Liver (tissue), 8 donors: ENCODE measurements at regions not wholly inside any gene's neighbourhood (a gene's known extent, or its start where the extent isn't known, plus 50 kb on each side); places are given as distances from the start of the nearest gene placed in this dataset.

Source experiments
- DNase-seq: peaks from one replicate; pipeline ENCODE4 v3.0.0-alpha.2; 2017; ENCODE audit warnings: low spot score
- H3K27ac ChIP-seq, 2 donors: one replicate each; pipeline ENCODE4 v1.7.0; 2013; ENCODE audit warnings: inconsistent platforms in 2 of 2, low read length in 2 of 2, control low read depth in 1 of 2, low read depth in 1 of 2, mild to moderate bottlenecking in 1 of 2
- H3K27me3 ChIP-seq, 4 donors: one replicate each; pipeline versions ENCODE4 v1.6.1 to v1.7.0; 2013; ENCODE audit warnings: low read length in 3 of 4, inconsistent platforms in 1 of 4, mild to moderate bottlenecking in 1 of 4, moderate library complexity in 1 of 4; ENCODE audit not compliant: control insufficient read depth in 4 of 4, insufficient read depth in 4 of 4
- H3K36me3 ChIP-seq, 4 donors: one replicate each; pipeline versions ENCODE4 v1.6.1 to v1.7.0; 2013; ENCODE audit warnings: low read length in 3 of 4, mild to moderate bottlenecking in 3 of 4, low read depth in 1 of 4, moderate library complexity in 1 of 4; ENCODE audit not compliant: control insufficient read depth in 4 of 4, insufficient read depth in 3 of 4
- H3K4me1 ChIP-seq, 4 donors: one replicate each; pipeline versions ENCODE4 v1.6.1 to v1.7.0; 2013; ENCODE audit warnings: low read length in 3 of 4, mild to moderate bottlenecking in 3 of 4, moderate library complexity in 1 of 4; ENCODE audit not compliant: control insufficient read depth in 4 of 4, insufficient read depth in 4 of 4
- H3K4me3 ChIP-seq, 3 donors: one replicate each; pipeline versions ENCODE4 v1.6.1 to v1.7.0; 2013; ENCODE audit warnings: low read length in 3 of 3, control low read depth in 1 of 3, low read depth in 1 of 3, mild to moderate bottlenecking in 1 of 3
- H3K9ac ChIP-seq, 2 donors: one replicate each; pipeline ENCODE4 v1.7.0; 2013; ENCODE audit warnings: low read length in 2 of 2, mild to moderate bottlenecking in 2 of 2, moderate library complexity in 2 of 2, control low read depth in 1 of 2, low read depth in 1 of 2
- H3K9me3 ChIP-seq, 4 donors: one replicate each; pipeline versions ENCODE4 v1.6.1 to v1.7.0; 2013; ENCODE audit warnings: low read length in 3 of 4; ENCODE audit not compliant: control insufficient read depth in 4 of 4
- EGR1 ChIP-seq, 2 donors: IDR thresholded peaks; 2 replicates each; pipeline ENCODE4 v1.6.1; 2016 to 2018; ENCODE audit warnings: antibody characterized with exemption in 2 of 2, low read depth in 2 of 2
- FOXA1 ChIP-seq: IDR thresholded peaks from 2 replicates; pipeline ENCODE4 v1.6.1; 2016; ENCODE audit warnings: antibody characterized with exemption
- FOXA2 ChIP-seq: IDR thresholded peaks from 2 replicates; pipeline ENCODE4 v1.6.1; 2016; ENCODE audit warnings: antibody characterized with exemption
- GABPA ChIP-seq, 2 donors: IDR thresholded peaks in 1 of 2; conservative IDR thresholded peaks in 1 of 2; 2 replicates each; pipeline ENCODE4 v1.6.1; 2016; ENCODE audit warnings: antibody characterized with exemption in 2 of 2, mild to moderate bottlenecking in 1 of 2, moderate library complexity in 1 of 2
- HNF4A ChIP-seq, 2 donors: conservative IDR thresholded peaks; 2 replicates each; pipeline ENCODE4 v1.6.1; 2016; ENCODE audit warnings: antibody characterized with exemption in 2 of 2, mild to moderate bottlenecking in 2 of 2
- HNF4G ChIP-seq: IDR thresholded peaks from 2 replicates; pipeline ENCODE4 v1.6.1; 2016; ENCODE audit warnings: antibody characterized with exemption
- JUND ChIP-seq, 2 donors: IDR thresholded peaks; 2 replicates each; pipeline ENCODE4 v1.6.1; 2016; ENCODE audit warnings: antibody characterized with exemption in 2 of 2
- NR2F2 ChIP-seq: IDR thresholded peaks from 2 replicates; pipeline ENCODE4 v1.6.1; 2016; ENCODE audit warnings: antibody characterized with exemption
- RAD21 ChIP-seq, 2 donors: IDR thresholded peaks; 2 replicates each; pipeline ENCODE4 v1.6.1; 2016; ENCODE audit warnings: antibody characterized with exemption in 2 of 2, mild to moderate bottlenecking in 2 of 2
- RXRA ChIP-seq, 2 donors: IDR thresholded peaks; 2 replicates each; pipeline ENCODE4 v1.6.1; 2017 to 2018; ENCODE audit warnings: antibody characterized with exemption in 2 of 2, mild to moderate bottlenecking in 1 of 2
- SP1 ChIP-seq: IDR thresholded peaks from 2 replicates; pipeline ENCODE4 v1.6.1; 2018; ENCODE audit warnings: antibody characterized with exemption, mild to moderate bottlenecking
- TAF1 ChIP-seq: conservative IDR thresholded peaks from 2 replicates; pipeline ENCODE4 v1.6.1; 2016; ENCODE audit warnings: antibody characterized with exemption, mild to moderate bottlenecking
- YY1 ChIP-seq: IDR thresholded peaks from 2 replicates; pipeline ENCODE4 v1.6.1; 2016; ENCODE audit warnings: antibody characterized with exemption, mild to moderate bottlenecking
- WGBS: extraction: QIAGEN DNeasy Blood & Tissue Kit; methylation state at CpG from one replicate; pipeline ENCODE4 v1.1.7; 2013; 5-methylcytosine and 5-hydroxymethylcytosine counted together
- TF ChIP-seq, protein P1 (sequence below): IDR thresholded peaks from 2 replicates; pipeline ENCODE4 v1.6.1; 2016; ENCODE audit warnings: antibody characterized with exemption
- TF ChIP-seq, protein P2 (sequence below): IDR thresholded peaks from 2 replicates; pipeline ENCODE4 v1.6.1; 2016; ENCODE audit warnings: antibody characterized with exemption, mild to moderate bottlenecking
- TF ChIP-seq, protein P3 (sequence below): fragments of 150-350 bp; IDR thresholded peaks from 2 replicates; pipeline ENCODE4 v1.5.1; 2017; ENCODE audit warnings: improper control_type of control experiment, low read depth, low read length; ENCODE audit not compliant: missing input control
- TF ChIP-seq, protein P4 (sequence below): IDR thresholded peaks from 2 replicates; pipeline ENCODE4 v1.6.1; 2016; ENCODE audit warnings: antibody characterized with exemption
- donor health status: healthy.
- donor health status: healthy.
- donor health status: healthy.
- donor health status: healthy.
- donor health status: healthy.

DNA sequence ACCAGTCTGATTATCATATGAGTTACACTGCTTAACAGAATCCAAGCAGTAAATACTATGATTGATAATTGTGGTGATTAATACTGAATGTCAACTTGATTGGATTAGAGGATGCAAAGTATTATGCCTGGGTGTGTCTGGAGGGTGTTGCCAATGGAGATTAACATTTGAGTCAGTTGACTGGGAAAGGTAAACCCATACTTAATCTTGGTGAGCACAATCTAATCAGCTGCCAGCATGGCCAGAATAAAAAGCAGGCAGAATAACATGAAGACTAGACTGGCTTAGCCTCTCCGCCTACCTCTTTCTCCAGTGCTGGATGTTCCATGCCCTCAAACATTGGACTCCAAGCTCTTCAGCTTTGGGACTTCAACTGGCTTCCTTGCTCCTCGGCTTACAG, 961.3 kb downstream of the ADGRL3 start:
- 69% methylated on average over 2 of the region's 2 CpGs for WGBS
- Histone ChIP-seq H3K27me3 (no peaks in the 10 kb centered on the region), H3K36me3 (no peaks in the 10 kb centered on the region), H3K9me3 (peaks cover 0 to 1% (median 0%) of the 10 kb centered on the region in 4 donors), H3K9ac (no peak overlapping the region), H3K27ac (no peak overlapping the region), H3K4me1 (no peaks in the 10 kb centered on the region), H3K4me3 (no peak overlapping the region)
- DNase-seq = no peak
- TF ChIP-seq FOXA1 (no peak), HNF4G (no peak), TAF1 (no peak), YY1 (no peak), JUND (IDR thresholded peaks at IDR 0.05) (no peak), HNF4A (conservative IDR thresholded peaks at IDR 0.05) (no peak), RXRA (IDR thresholded peaks at IDR 0.05) (no peak), GABPA (IDR thresholded peaks at IDR 0.05 in 1 of 2, conservative IDR thresholded peaks at IDR 0.05 in 1 of 2) (no peak), FOXA2 (no peak), RAD21 (IDR thresholded peaks at IDR 0.05) (no peak)
- TF ChIP-seq, protein P1, sequence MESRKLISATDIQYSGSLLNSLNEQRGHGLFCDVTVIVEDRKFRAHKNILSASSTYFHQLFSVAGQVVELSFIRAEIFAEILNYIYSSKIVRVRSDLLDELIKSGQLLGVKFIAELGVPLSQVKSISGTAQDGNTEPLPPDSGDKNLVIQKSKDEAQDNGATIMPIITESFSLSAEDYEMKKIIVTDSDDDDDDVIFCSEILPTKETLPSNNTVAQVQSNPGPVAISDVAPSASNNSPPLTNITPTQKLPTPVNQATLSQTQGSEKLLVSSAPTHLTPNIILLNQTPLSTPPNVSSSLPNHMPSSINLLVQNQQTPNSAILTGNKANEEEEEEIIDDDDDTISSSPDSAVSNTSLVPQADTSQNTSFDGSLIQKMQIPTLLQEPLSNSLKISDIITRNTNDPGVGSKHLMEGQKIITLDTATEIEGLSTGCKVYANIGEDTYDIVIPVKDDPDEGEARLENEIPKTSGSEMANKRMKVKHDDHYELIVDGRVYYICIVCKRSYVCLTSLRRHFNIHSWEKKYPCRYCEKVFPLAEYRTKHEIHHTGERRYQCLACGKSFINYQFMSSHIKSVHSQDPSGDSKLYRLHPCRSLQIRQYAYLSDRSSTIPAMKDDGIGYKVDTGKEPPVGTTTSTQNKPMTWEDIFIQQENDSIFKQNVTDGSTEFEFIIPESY = no peak
- TF ChIP-seq, protein P2, sequence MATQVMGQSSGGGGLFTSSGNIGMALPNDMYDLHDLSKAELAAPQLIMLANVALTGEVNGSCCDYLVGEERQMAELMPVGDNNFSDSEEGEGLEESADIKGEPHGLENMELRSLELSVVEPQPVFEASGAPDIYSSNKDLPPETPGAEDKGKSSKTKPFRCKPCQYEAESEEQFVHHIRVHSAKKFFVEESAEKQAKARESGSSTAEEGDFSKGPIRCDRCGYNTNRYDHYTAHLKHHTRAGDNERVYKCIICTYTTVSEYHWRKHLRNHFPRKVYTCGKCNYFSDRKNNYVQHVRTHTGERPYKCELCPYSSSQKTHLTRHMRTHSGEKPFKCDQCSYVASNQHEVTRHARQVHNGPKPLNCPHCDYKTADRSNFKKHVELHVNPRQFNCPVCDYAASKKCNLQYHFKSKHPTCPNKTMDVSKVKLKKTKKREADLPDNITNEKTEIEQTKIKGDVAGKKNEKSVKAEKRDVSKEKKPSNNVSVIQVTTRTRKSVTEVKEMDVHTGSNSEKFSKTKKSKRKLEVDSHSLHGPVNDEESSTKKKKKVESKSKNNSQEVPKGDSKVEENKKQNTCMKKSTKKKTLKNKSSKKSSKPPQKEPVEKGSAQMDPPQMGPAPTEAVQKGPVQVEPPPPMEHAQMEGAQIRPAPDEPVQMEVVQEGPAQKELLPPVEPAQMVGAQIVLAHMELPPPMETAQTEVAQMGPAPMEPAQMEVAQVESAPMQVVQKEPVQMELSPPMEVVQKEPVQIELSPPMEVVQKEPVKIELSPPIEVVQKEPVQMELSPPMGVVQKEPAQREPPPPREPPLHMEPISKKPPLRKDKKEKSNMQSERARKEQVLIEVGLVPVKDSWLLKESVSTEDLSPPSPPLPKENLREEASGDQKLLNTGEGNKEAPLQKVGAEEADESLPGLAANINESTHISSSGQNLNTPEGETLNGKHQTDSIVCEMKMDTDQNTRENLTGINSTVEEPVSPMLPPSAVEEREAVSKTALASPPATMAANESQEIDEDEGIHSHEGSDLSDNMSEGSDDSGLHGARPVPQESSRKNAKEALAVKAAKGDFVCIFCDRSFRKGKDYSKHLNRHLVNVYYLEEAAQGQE = no peak
- TF ChIP-seq, protein P3, sequence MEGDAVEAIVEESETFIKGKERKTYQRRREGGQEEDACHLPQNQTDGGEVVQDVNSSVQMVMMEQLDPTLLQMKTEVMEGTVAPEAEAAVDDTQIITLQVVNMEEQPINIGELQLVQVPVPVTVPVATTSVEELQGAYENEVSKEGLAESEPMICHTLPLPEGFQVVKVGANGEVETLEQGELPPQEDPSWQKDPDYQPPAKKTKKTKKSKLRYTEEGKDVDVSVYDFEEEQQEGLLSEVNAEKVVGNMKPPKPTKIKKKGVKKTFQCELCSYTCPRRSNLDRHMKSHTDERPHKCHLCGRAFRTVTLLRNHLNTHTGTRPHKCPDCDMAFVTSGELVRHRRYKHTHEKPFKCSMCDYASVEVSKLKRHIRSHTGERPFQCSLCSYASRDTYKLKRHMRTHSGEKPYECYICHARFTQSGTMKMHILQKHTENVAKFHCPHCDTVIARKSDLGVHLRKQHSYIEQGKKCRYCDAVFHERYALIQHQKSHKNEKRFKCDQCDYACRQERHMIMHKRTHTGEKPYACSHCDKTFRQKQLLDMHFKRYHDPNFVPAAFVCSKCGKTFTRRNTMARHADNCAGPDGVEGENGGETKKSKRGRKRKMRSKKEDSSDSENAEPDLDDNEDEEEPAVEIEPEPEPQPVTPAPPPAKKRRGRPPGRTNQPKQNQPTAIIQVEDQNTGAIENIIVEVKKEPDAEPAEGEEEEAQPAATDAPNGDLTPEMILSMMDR = no peak
- TF ChIP-seq, protein P4, sequence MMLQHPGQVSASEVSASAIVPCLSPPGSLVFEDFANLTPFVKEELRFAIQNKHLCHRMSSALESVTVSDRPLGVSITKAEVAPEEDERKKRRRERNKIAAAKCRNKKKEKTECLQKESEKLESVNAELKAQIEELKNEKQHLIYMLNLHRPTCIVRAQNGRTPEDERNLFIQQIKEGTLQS = no peak

DNA sequence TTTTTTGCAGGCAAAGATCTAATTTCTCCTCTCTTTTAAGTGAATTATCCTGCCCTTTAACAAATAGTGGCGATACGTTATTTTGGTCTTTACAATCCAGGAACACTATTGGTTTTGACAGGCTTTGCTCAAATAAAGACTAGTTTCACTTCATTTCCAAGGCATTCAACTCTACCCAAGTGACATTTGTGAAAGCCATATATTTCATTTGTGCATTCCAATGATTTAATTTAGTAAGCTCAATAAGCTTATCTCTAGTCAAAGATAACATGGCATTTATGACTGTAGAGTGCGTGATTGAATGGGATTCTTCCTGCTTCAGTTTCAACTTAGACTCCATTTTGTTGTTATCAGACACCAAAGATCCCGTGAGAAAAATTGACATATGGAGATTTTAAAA, 959.8 kb downstream of the ADGRL3 start:
- WGBS = 77% methylated on average over 4 of the region's 4 CpGs

More for the DNA sequence above, 959.8 kb downstream of the ADGRL3 start:
- Histone ChIP-seq H3K27me3 (no peaks in the 10 kb centered on the region), H3K36me3 (no peaks in the 10 kb centered on the region), H3K27ac (no peak overlapping the region), H3K9me3 (peaks cover 0 to 1% (median 0%) of the 10 kb centered on the region in 4 donors), H3K9ac (no peak overlapping the region), H3K4me1 (no peaks in the 10 kb centered on the region), H3K4me3 (no peak overlapping the region)
- no peak for DNase-seq
- TF ChIP-seq RXRA (IDR thresholded peaks at IDR 0.05) (no peak), SP1 (no peak), NR2F2 (no peak), EGR1 (IDR thresholded peaks at IDR 0.05; ENCODE audit: low read depth in 2 of 2) (no peak), FOXA2 (no peak), JUND (IDR thresholded peaks at IDR 0.05) (no peak), TAF1 (no peak)
- TF ChIP-seq, protein P1 = no peak
- TF ChIP-seq, protein P3 = no peak
- TF ChIP-seq, protein P4 = no peak
